Fibroblast of villous mesenchyme (primary cell): ENCODE measurements at regions not wholly inside any gene's neighbourhood (a gene's known extent, or its start where the extent isn't known, plus 50 kb on each side); places are given as distances from the start of the nearest gene placed in this dataset.

Source experiments
- DNase-seq: peaks from one replicate; pipeline ENCODE4 v3.0.0-alpha.2; 2010; ENCODE audit warnings: low read depth
- H3K4me3 ChIP-seq: 2 replicates; pipeline ENCODE4 v1.5.1; 2011; ENCODE audit warnings: low read depth, mild to moderate bottlenecking, low read length
- TF ChIP-seq, protein P1 (sequence below): IDR thresholded peaks from 2 replicates; pipeline ENCODE4 v1.5.1; 2012; ENCODE audit warnings: low read depth, mild to moderate bottlenecking, low read length; ENCODE audit not compliant: insufficient read depth

DNA sequence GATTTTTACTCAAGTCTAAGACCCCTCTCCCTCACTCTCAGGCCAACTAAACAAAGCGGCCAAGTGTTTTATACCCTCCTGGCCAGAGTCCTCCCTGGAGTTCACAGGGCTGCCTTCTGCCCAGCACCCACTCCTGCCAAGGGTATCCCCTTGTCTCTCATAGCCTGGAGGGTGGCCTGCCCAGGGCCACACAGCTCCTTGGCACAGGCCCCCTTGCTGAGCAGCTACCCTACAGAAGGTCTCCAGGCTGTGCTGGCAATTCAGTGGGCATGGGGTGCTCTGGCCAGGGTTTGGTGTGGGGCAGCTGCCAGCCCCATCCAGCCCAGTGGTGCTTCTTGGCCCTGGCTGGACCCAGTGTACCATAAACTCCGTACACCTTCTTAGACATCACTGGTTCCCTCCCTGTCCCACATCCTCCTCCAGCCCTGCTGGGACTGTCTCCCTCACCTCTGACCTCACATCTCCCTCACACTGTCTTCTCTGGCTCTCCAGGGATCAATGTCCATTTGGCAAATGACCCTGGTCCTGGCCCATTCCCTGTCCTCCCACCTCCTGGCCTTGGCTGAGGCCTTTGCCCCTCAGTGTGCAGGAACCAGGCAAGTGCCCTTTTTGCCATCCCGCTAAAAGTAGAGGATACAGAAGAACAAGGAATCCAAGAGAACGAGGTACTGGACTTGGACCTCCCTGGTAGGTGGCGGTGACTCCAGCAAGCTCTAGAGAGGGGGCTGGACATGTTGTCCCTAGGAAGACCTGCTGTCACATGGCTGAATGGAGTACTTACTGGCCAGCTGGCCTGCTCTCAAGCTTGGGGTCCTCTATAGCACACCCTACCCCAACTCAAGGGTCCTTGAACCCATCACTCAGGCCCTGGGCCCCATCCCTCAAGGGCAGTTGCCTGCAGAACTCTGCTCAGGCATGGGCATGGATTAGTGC, 50.0 kb upstream of the TRPM1 start:
- DNase-seq: no peak
- TF ChIP-seq, protein P1, sequence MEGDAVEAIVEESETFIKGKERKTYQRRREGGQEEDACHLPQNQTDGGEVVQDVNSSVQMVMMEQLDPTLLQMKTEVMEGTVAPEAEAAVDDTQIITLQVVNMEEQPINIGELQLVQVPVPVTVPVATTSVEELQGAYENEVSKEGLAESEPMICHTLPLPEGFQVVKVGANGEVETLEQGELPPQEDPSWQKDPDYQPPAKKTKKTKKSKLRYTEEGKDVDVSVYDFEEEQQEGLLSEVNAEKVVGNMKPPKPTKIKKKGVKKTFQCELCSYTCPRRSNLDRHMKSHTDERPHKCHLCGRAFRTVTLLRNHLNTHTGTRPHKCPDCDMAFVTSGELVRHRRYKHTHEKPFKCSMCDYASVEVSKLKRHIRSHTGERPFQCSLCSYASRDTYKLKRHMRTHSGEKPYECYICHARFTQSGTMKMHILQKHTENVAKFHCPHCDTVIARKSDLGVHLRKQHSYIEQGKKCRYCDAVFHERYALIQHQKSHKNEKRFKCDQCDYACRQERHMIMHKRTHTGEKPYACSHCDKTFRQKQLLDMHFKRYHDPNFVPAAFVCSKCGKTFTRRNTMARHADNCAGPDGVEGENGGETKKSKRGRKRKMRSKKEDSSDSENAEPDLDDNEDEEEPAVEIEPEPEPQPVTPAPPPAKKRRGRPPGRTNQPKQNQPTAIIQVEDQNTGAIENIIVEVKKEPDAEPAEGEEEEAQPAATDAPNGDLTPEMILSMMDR: no peak
- H3K4me3 ChIP-seq: no peak overlapping the region

DNA sequence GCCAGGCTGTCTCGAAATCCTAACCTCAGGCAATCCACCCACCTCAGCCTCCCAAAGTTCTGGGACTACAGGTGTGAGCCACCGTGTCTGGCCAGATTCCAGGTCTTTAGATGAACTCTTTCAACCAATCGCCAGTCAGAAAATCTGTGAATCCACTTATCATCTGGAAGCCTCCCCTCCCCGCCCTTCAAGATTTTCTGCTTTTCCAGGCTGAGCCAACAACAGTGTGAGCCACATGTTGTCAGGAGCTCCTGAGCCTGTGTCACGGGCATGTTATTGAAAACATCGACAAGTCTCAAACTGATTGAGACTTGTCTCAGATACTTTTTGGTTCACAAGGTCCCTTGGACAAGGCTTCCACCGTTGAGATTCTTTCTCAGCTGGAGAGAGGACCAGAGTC, 52.0 kb upstream of the TRPM1 start:
- no peak for DNase-seq

DNA sequence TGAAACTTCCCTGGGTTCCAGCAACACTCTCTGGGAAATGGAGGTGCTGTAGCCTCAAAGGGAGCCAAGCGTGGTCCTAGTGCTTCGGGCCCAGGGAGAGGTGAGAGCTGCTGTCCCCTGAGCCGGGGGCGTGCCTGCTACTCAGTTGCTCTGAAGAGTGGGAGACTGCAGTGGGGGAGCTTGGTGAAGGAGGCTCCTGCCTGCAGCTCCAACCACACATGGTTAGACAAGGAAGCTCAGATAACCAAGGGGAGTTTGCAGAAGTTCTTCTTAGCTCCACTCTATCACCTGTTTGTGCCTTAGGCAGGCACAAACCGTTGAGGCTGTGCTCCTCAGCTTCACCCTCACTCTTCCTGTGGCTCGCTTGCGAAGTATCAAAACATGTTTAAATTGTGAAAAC, 53.6 kb upstream of the TRPM1 start:
- DNase-seq: no peak
- H3K4me3 ChIP-seq: no peak overlapping the region
- TF ChIP-seq, protein P1: no peak

More for the DNA sequence above, 52.0 kb upstream of the TRPM1 start:
- TF ChIP-seq, protein P1: no peak
- no peak overlapping the region for H3K4me3 ChIP-seq

DNA sequence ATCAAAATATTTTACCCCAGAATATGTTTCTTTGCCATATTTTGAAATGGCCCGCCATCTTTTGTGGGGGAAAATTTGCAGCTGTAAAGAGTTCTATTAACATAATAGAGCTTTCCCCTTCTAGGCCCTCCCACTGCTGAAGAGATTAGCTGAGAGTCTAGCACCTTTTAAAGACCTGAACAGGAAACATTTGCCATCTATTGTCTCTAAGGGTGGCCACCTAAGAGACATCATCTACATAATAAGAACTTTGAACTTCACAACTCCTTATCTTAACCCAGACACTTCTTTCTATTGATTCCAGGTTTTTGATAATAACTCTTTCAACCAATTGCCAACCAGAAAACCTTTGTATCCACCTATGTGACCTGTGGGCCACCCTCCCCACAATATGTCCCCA, 54.7 kb upstream of the TRPM1 start:
- DNase-seq: no peak
- TF ChIP-seq, protein P1: no peak

DNA sequence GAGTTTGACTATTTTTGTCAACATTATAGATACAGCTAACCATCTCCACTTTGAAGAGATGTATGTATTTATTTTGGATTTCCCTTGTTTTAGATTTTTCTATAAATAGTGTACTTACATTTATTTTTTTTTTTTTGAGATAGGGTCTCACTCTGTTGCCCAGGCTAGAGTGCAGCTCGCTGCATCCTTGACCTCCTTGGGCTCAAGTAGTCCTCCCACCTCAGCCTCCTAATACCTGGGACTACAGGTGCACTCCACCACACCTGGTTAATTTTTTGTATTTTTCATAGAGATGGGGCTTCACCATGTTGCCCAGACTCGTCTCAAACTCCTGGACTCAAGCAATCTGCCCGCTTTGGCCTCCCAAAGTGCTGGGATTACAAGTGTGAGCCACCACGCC, 55.3 kb upstream of the TRPM1 start:
- H3K4me3 ChIP-seq: no peak overlapping the region
- TF ChIP-seq, protein P1: no peak
- DNase-seq: no peak

More for the DNA sequence above, 54.7 kb upstream of the TRPM1 start:
- H3K4me3 ChIP-seq: no peak overlapping the region

DNA sequence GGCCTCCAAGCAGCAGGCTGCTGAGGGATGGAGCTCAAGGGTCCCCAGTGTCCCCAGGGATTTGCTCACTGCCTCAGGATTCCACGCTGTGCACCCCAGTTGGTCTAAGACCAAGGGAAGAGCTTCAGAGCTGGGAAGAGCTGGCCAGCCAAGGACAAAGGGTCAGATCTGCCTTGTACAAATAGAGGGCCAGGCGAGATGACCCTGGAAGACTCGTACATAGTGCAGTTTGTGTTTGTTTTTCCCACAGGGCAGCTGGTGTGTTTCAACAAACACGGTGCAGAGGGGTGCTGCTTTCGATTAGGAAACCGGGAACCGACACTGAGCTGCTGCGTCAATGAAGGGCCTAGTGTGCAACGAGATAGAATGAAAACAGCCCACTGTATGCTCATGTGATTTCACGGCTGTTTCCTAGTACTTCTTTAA, 56.1 kb upstream of the TRPM1 start:
- TF ChIP-seq, protein P1: no peak
- H3K4me3 ChIP-seq: no peak overlapping the region
- peak; percentile 79 for DNase-seq
